SK-N-MC (cell line): ENCODE measurements at regions not wholly inside any gene's neighbourhood (a gene's known extent, or its start where the extent isn't known, plus 50 kb on each side); places are given as distances from the start of the nearest gene placed in this dataset.

Experiments used
- EZH2 ChIP-seq: fragments of 200-600 bp; sonication (generic); IDR thresholded peaks from one replicate; pipeline ENCODE4 v1.6.1; 2017; ENCODE audit warnings: antibody characterized with exemption
- FOXP2 ChIP-seq: optimal IDR thresholded peaks from 2 replicates; pipeline ENCODE3; 2011; ENCODE audit warnings: mild to moderate bottlenecking, moderate library complexity; ENCODE audit not compliant: insufficient read depth; ENCODE audit errors: extremely low read length, control extremely low read depth
- POLR2AphosphoS5 ChIP-seq: IDR thresholded peaks from 2 replicates; pipeline ENCODE4 v1.6.1; 2012; ENCODE audit warnings: mild to moderate bottlenecking, low read depth, low read length, borderline replicate concordance

DNA sequence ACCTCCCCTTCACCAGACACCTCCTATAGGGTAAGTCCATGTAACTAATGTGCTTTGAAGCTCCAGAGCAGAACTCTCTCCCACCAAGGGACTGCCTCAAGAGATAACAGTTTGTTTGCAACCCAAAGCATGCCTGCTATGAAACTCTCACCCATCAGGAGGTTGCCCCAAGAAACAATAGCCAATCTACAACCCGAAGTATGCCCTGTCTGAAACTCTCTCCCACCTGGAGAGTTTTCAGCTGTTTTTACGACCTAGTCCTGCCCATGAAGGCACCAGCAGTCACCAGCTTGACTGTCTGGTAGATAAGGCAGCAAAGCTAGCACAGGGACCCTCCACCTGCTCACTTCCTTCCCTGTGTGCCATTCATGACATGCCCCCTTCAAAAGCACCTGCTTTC is 533.9 kb upstream of the CRIM1 start:
- TF ChIP-seq EZH2 (no peak), POLR2AphosphoS5 (no peak), FOXP2 (no peak)
